ENCODE measurements at regions not wholly inside any gene's neighbourhood (a gene's known extent, or its start where the extent isn't known, plus 50 kb on each side); places are given as distances from the start of the nearest gene placed in this dataset.

- no peaks in the 10 kb centered on the region for H3K4me1 ChIP-seq
- H3K9me3 ChIP-seq: no peaks in the 10 kb centered on the region
- H3K4me3 ChIP-seq: no peak overlapping the region
- TF ChIP-seq POLR2AphosphoS5 (IDR thresholded peaks at IDR 0.05) (no peak), CTCF (IDR thresholded peaks at IDR 0.05) (no peak), EP300 (IDR thresholded peaks at IDR 0.05) (no peak), POLR2A (IDR thresholded peaks at IDR 0.05) (no peak)
- no peaks in the 10 kb centered on the region for H3K36me3 ChIP-seq
- 89% methylated on average over 1 of the region's 1 CpG for WGBS, 2 donors
- intact Hi-C loops (cut with DNase I): no loop called here
- H3K27me3 ChIP-seq: no peaks in the 10 kb centered on the region
- no peak overlapping the region for H3K27ac ChIP-seq
- DNase-seq: no peak
Observed at GRCh38 chr20:16860914-16861313, 112.8 kb downstream of the OTOR start.

GRCh38 chr20:16861708-16862107 lies 113.5 kb downstream of the OTOR start:
- 89 to 94% methylated on average over 5 of the region's 5 CpGs for WGBS, 2 donors
- intact Hi-C loops (cut with DNase I): no loop called here

GRCh38 chr20:16863303-16863702 lies 115.1 kb downstream of the OTOR start:
- H3K9me3 ChIP-seq: no peaks in the 10 kb centered on the region
- no peak overlapping the region for H3K4me3 ChIP-seq
- no peaks in the 10 kb centered on the region for H3K4me1 ChIP-seq
- no peak overlapping the region for H3K27ac ChIP-seq
- no peaks in the 10 kb centered on the region for H3K27me3 ChIP-seq
- no peak for DNase-seq
- no peaks in the 10 kb centered on the region for H3K36me3 ChIP-seq
- WGBS, 2 donors: 50 to 78% methylated on average over 2 of the region's 2 CpGs
- TF ChIP-seq EP300 (IDR thresholded peaks at IDR 0.05) (no peak), POLR2AphosphoS5 (IDR thresholded peaks at IDR 0.05) (no peak), CTCF (IDR thresholded peaks at IDR 0.05) (no peak), POLR2A (IDR thresholded peaks at IDR 0.05) (no peak)
- intact Hi-C loops (cut with DNase I): no loop called here

More at GRCh38 chr20:16861708-16862107, 113.5 kb downstream of the OTOR start:
- H3K36me3 ChIP-seq: no peaks in the 10 kb centered on the region
- no peaks in the 10 kb centered on the region for H3K27me3 ChIP-seq
- H3K4me1 ChIP-seq: no peaks in the 10 kb centered on the region
- TF ChIP-seq CTCF (IDR thresholded peaks at IDR 0.05): no peak
- TF ChIP-seq EP300 (IDR thresholded peaks at IDR 0.05): no peak
- no peak for TF ChIP-seq POLR2AphosphoS5 (IDR thresholded peaks at IDR 0.05)
- no peak for TF ChIP-seq POLR2A (IDR thresholded peaks at IDR 0.05)
- H3K9me3 ChIP-seq: no peaks in the 10 kb centered on the region
- H3K4me3 ChIP-seq: no peak overlapping the region
- no peak for DNase-seq
- H3K27ac ChIP-seq: no peak overlapping the region

GRCh38 chr20:16864069-16864468 lies 115.9 kb downstream of the OTOR start:
- H3K27me3 ChIP-seq: no peaks in the 10 kb centered on the region
- no peaks in the 10 kb centered on the region for H3K36me3 ChIP-seq
- H3K27ac ChIP-seq: no peak overlapping the region
- no peak for TF ChIP-seq POLR2A (IDR thresholded peaks at IDR 0.05)
- TF ChIP-seq POLR2AphosphoS5 (IDR thresholded peaks at IDR 0.05): no peak
- no peak for TF ChIP-seq EP300 (IDR thresholded peaks at IDR 0.05)
- TF ChIP-seq CTCF (IDR thresholded peaks at IDR 0.05): no peak
- WGBS, 2 donors: 84 to 87% methylated on average over 5 of the region's 5 CpGs
- intact Hi-C loops (cut with DNase I): no loop called here
- no peak overlapping the region for H3K4me3 ChIP-seq
- H3K9me3 ChIP-seq: no peaks in the 10 kb centered on the region
- no peak for DNase-seq
- no peaks in the 10 kb centered on the region for H3K4me1 ChIP-seq

- TF ChIP-seq CTCF (IDR thresholded peaks at IDR 0.05) (no peak), POLR2AphosphoS5 (IDR thresholded peaks at IDR 0.05) (no peak), EP300 (IDR thresholded peaks at IDR 0.05) (no peak), POLR2A (IDR thresholded peaks at IDR 0.05) (no peak)
- Histone ChIP-seq H3K27me3 (no peaks in the 10 kb centered on the region), H3K4me3 (no peak overlapping the region), H3K27ac (no peak overlapping the region), H3K36me3 (no peaks in the 10 kb centered on the region), H3K9me3 (no peaks in the 10 kb centered on the region), H3K4me1 (no peaks in the 10 kb centered on the region)
- WGBS, 2 donors: 50 to 68% methylated on average over 1 of the region's 1 CpG
- intact Hi-C loops (cut with DNase I): no loop called here
- no peak for DNase-seq
Observed at GRCh38 chr20:16864963-16865362, 116.8 kb downstream of the OTOR start.
